Cardiac fibroblast (primary cell): ENCODE measurements at regions not wholly inside any gene's neighbourhood (a gene's known extent, or its start where the extent isn't known, plus 50 kb on each side); places are given as distances from the start of the nearest gene placed in this dataset.
A peak's percentile ranks its signal among the peaks of the same experiment; 100 is the strongest.

Experiments
- DNase-seq, 2 donors: peaks; one replicate each; pipeline versions ENCODE4 v3.0.0 to v3.0.0-alpha.2; 2010; ENCODE audit warnings: low read depth in 2 of 2
- H3K4me3 ChIP-seq, 2 donors: replicated peaks in 1 of 2; 1 replicate in 1 of 2; 2 replicates in 1 of 2; pipeline ENCODE4 v1.5.1; 2011; ENCODE audit warnings: low read depth in 2 of 2, low read length in 2 of 2, mild to moderate bottlenecking in 2 of 2, moderate library complexity in 1 of 2
- CTCF ChIP-seq: IDR thresholded peaks from one replicate; pipeline ENCODE4 v1.5.1; 2011; ENCODE audit warnings: low read depth, mild to moderate bottlenecking, low read length, inconsistent platforms

DNA sequence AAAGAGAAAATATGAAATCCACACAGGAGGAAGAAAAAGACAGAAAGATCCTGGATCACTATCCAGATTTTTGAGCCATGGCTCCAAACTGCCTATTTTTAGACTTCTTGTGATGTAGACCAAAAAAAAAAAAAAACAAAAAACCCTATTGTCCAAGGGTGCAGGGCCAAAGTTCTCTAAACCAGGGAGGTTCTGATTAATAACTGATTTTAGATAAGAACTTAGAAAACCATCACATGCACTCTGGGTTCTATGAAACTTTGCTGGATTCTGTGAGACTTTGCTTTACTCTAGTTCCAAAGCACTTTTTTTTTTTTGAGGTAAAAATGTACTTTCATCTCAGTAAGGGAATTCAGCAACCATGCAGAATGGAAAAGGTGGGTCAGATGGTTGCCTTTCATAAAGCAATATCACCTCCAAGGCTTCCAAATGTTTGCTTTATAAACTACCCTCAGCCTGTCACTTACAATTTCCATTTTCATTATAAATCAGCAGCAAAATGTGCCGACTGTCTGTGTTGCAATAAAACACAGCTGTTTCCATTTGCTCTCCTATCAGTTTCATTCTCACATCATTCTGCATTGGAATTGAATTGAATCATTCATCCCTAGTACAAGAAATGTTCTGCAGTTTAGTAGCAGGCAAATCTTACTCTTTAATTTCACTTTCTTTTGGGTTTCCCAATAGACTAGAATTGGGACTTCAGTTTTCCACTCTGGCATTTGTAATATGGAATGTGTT is 1584.3 kb upstream of the RAG2 start:
- TF ChIP-seq CTCF, result no peak
- peak; percentile 28 to 59 for DNase-seq
- no peak overlapping the region for H3K4me3 ChIP-seq

- DNase-seq, result no peak
Measured at GRCh38 chr11:38176686-38177322, 1578.8 kb upstream of the RAG2 start.

DNA sequence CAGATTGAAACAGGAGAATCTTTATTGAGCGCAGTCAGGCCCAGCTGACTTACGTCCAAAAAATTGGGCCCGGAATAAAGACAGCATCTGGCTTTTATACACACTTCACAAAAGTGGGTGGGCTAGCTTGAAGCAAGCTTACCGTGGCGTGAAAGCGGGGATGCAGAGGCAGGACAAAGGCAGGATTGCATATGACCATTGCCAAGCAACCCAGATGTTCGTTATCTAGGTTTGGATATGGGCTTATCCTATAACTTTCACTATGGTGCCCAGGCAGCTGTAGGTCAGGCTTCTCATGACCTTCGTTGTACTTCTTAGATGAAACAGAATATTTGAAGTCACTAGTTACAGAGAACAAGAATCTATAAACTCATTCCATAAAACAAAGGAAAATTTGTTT is 1575.6 kb upstream of the RAG2 start:
- DNase-seq, result peak in 1 of 2 donors; percentile 68
- no peak overlapping the region for H3K4me3 ChIP-seq
- no peak for TF ChIP-seq CTCF

More at GRCh38 chr11:38176686-38177322, 1578.8 kb upstream of the RAG2 start:
- no peak overlapping the region for H3K4me3 ChIP-seq
- no peak for TF ChIP-seq CTCF

- TF ChIP-seq CTCF, result no peak
- H3K4me3 ChIP-seq, result no peak overlapping the region
- DNase-seq, result peak; percentile 70 to 78
Measured at GRCh38 chr11:38169286-38169685, 1571.2 kb upstream of the RAG2 start.

- TF ChIP-seq CTCF, result no peak
- no peak overlapping the region for H3K4me3 ChIP-seq
- no peak for DNase-seq
Measured at GRCh38 chr11:38163526-38163925, 1565.5 kb upstream of the RAG2 start.

GRCh38 chr11:38160433-38160832 is 1562.4 kb upstream of the RAG2 start:
- no peak for DNase-seq
- TF ChIP-seq CTCF, result no peak
- no peak overlapping the region for H3K4me3 ChIP-seq
